ENCODE measurements at regions not wholly inside any gene's neighbourhood (a gene's known extent, or its start where the extent isn't known, plus 50 kb on each side); places are given as distances from the start of the nearest gene placed in this dataset.

GRCh38 chr12:3950714-3951320, 77.6 kb upstream of the PARP11 start:
- no peak for DNase-seq (ENCODE audit: low spot score)
- peaks cover 11 to 32% of the 10 kb centered on the region in 2 donors for H3K27me3 Mint-ChIP-seq
- H3K9me3 Mint-ChIP-seq, result no peaks in the 10 kb centered on the region
- peak overlapping the region in 1 of 2 donors; percentile 5 for H3K27ac Mint-ChIP-seq
- H3K4me1 Mint-ChIP-seq (ENCODE audit: low read depth in 2 of 2), result peaks cover 0 to 4% of the 10 kb centered on the region in 2 donors
- H3K4me3 Mint-ChIP-seq, result no peak overlapping the region
- ATAC-seq, result no peak
- H3K36me3 Mint-ChIP-seq, result no peaks in the 10 kb centered on the region

- DNase-seq (ENCODE audit: low spot score) (no peak), ATAC-seq (no peak)
- H3K4me1 Mint-ChIP-seq (ENCODE audit: low read depth in 2 of 2), result peaks cover 0 to 4% of the 10 kb centered on the region in 2 donors
- H3K27me3 Mint-ChIP-seq, result peaks cover 10 to 25% of the 10 kb centered on the region in 2 donors
- peak overlapping the region in 1 of 2 donors; percentile 13 for H3K27ac Mint-ChIP-seq
- H3K4me3 Mint-ChIP-seq, result no peak overlapping the region
- no peaks in the 10 kb centered on the region for H3K9me3 Mint-ChIP-seq
- no peaks in the 10 kb centered on the region for H3K36me3 Mint-ChIP-seq
Measured at GRCh38 chr12:3947781-3948180, 74.6 kb upstream of the PARP11 start.

GRCh38 chr12:3945671-3946070, 72.5 kb upstream of the PARP11 start:
- DNase-seq (ENCODE audit: low spot score) (no peak), ATAC-seq (no peak)
- H3K27ac Mint-ChIP-seq, result no peak overlapping the region
- no peaks in the 10 kb centered on the region for H3K36me3 Mint-ChIP-seq
- H3K4me3 Mint-ChIP-seq, result no peak overlapping the region
- H3K4me1 Mint-ChIP-seq (ENCODE audit: low read depth in 2 of 2), result peaks cover 0 to 4% of the 10 kb centered on the region in 2 donors
- H3K9me3 Mint-ChIP-seq, result no peaks in the 10 kb centered on the region
- peaks cover 5 to 25% of the 10 kb centered on the region in 2 donors for H3K27me3 Mint-ChIP-seq

- Mint-ChIP-seq H3K36me3 (no peaks in the 10 kb centered on the region), H3K27me3 (peaks cover 8 to 31% of the 10 kb centered on the region in 2 donors), H3K27ac (no peak overlapping the region), H3K9me3 (no peaks in the 10 kb centered on the region), H3K4me3 (no peak overlapping the region), H3K4me1 (ENCODE audit: low read depth in 2 of 2) (peaks cover 0 to 4% of the 10 kb centered on the region in 2 donors)
- no peak for DNase-seq (ENCODE audit: low spot score)
- no peak for ATAC-seq
Measured at GRCh38 chr12:3944620-3945019, 71.4 kb upstream of the PARP11 start.

- Mint-ChIP-seq H3K36me3 (no peaks in the 10 kb centered on the region), H3K27ac (no peak overlapping the region), H3K4me1 (ENCODE audit: low read depth in 2 of 2) (peaks cover 7 to 8% of the 10 kb centered on the region in 2 donors), H3K27me3 (peaks cover 16 to 34% of the 10 kb centered on the region in 2 donors), H3K9me3 (no peaks in the 10 kb centered on the region), H3K4me3 (no peak overlapping the region)
- DNase-seq (ENCODE audit: low spot score), result no peak
- no peak for ATAC-seq
Measured at GRCh38 chr12:3938042-3938544, 64.9 kb upstream of the PARP11 start.

- H3K9me3 Mint-ChIP-seq, result no peaks in the 10 kb centered on the region
- H3K36me3 Mint-ChIP-seq, result no peaks in the 10 kb centered on the region
- H3K4me3 Mint-ChIP-seq, result peak overlapping the region; percentile 9
- H3K27me3 Mint-ChIP-seq, result peaks cover 18 to 37% of the 10 kb centered on the region in 2 donors
- no peak overlapping the region for H3K27ac Mint-ChIP-seq
- DNase-seq (ENCODE audit: low spot score), result no peak
- no peak for ATAC-seq
- peaks cover 7 to 8% of the 10 kb centered on the region in 2 donors for H3K4me1 Mint-ChIP-seq (ENCODE audit: low read depth in 2 of 2)
Measured at GRCh38 chr12:3935078-3935477, 61.9 kb upstream of the PARP11 start.

GRCh38 chr12:3933819-3934192, 60.6 kb upstream of the PARP11 start:
- peaks cover 25 to 44% of the 10 kb centered on the region in 2 donors for H3K27me3 Mint-ChIP-seq
- no peaks in the 10 kb centered on the region for H3K36me3 Mint-ChIP-seq
- H3K27ac Mint-ChIP-seq, result peak overlapping the region in 1 of 2 donors; percentile 2
- no peak for ATAC-seq
- DNase-seq (ENCODE audit: low spot score), result no peak
- peaks cover 7 to 8% of the 10 kb centered on the region in 2 donors for H3K4me1 Mint-ChIP-seq (ENCODE audit: low read depth in 2 of 2)
- no peaks in the 10 kb centered on the region for H3K9me3 Mint-ChIP-seq
- H3K4me3 Mint-ChIP-seq, result no peak overlapping the region

GRCh38 chr12:3933074-3933818, 60.0 kb upstream of the PARP11 start:
- ATAC-seq, result no peak
- H3K36me3 Mint-ChIP-seq, result no peaks in the 10 kb centered on the region
- peaks cover 26 to 50% of the 10 kb centered on the region in 2 donors for H3K27me3 Mint-ChIP-seq
- no peak for DNase-seq (ENCODE audit: low spot score)
- no peaks in the 10 kb centered on the region for H3K9me3 Mint-ChIP-seq
- H3K4me3 Mint-ChIP-seq, result no peak overlapping the region
- peaks cover 7 to 8% of the 10 kb centered on the region in 2 donors for H3K4me1 Mint-ChIP-seq (ENCODE audit: low read depth in 2 of 2)
- no peak overlapping the region for H3K27ac Mint-ChIP-seq

GRCh38 chr12:3931776-3932175, 58.6 kb upstream of the PARP11 start:
- no peak for DNase-seq (ENCODE audit: low spot score)

GRCh38 chr12:3931206-3931605, 58.0 kb upstream of the PARP11 start:
- no peak overlapping the region for H3K27ac Mint-ChIP-seq
- H3K9me3 Mint-ChIP-seq, result no peaks in the 10 kb centered on the region
- no peaks in the 10 kb centered on the region for H3K36me3 Mint-ChIP-seq
- ATAC-seq (no peak), DNase-seq (ENCODE audit: low spot score) (no peak)
- H3K4me3 Mint-ChIP-seq, result no peak overlapping the region
- H3K27me3 Mint-ChIP-seq, result peaks cover 33 to 64% of the 10 kb centered on the region in 2 donors
- H3K4me1 Mint-ChIP-seq (ENCODE audit: low read depth in 2 of 2), result peaks cover 7 to 8% of the 10 kb centered on the region in 2 donors

More at GRCh38 chr12:3931776-3932175, 58.6 kb upstream of the PARP11 start:
- H3K9me3 Mint-ChIP-seq, result no peaks in the 10 kb centered on the region
- ATAC-seq, result no peak
- H3K4me1 Mint-ChIP-seq (ENCODE audit: low read depth in 2 of 2), result peaks cover 7 to 8% of the 10 kb centered on the region in 2 donors
- H3K27ac Mint-ChIP-seq, result no peak overlapping the region
- no peak overlapping the region for H3K4me3 Mint-ChIP-seq
- H3K27me3 Mint-ChIP-seq, result peaks cover 31 to 59% of the 10 kb centered on the region in 2 donors
- H3K36me3 Mint-ChIP-seq, result no peaks in the 10 kb centered on the region

GRCh38 chr12:3929875-3930615, 56.8 kb upstream of the PARP11 start:
- Mint-ChIP-seq H3K36me3 (no peaks in the 10 kb centered on the region), H3K27ac (no peak overlapping the region), H3K4me1 (ENCODE audit: low read depth in 2 of 2) (peaks cover 5% of the 10 kb centered on the region in 2 donors), H3K4me3 (no peak overlapping the region), H3K27me3 (peaks cover 31 to 64% of the 10 kb centered on the region in 2 donors), H3K9me3 (no peaks in the 10 kb centered on the region)
- ATAC-seq, result peak in 1 of 2 donors; percentile 34
- DNase-seq (ENCODE audit: low spot score), result no peak

GRCh38 chr12:3928538-3929184, 55.5 kb upstream of the PARP11 start:
- H3K27ac Mint-ChIP-seq, result no peak overlapping the region
- H3K27me3 Mint-ChIP-seq, result peaks cover 28 to 56% of the 10 kb centered on the region in 2 donors
- DNase-seq (ENCODE audit: low spot score) (no peak), ATAC-seq (no peak)
- no peaks in the 10 kb centered on the region for H3K36me3 Mint-ChIP-seq
- H3K4me3 Mint-ChIP-seq, result no peak overlapping the region
- no peaks in the 10 kb centered on the region for H3K4me1 Mint-ChIP-seq (ENCODE audit: low read depth in 2 of 2)
- H3K9me3 Mint-ChIP-seq, result no peaks in the 10 kb centered on the region

GRCh38 chr12:3925621-3926020, 52.4 kb upstream of the PARP11 start:
- ATAC-seq (no peak), DNase-seq (ENCODE audit: low spot score) (no peak)
- Mint-ChIP-seq H3K4me3 (no peak overlapping the region), H3K36me3 (no peaks in the 10 kb centered on the region), H3K4me1 (ENCODE audit: low read depth in 2 of 2) (no peaks in the 10 kb centered on the region), H3K27ac (no peak overlapping the region), H3K27me3 (peaks cover 30 to 57% of the 10 kb centered on the region in 2 donors), H3K9me3 (no peaks in the 10 kb centered on the region)

All from natural killer cell treated with Interleukin-12 subunit alpha and Interleukin-12 subunit beta and Interleukin-15 and Interleukin-18, amount 100 ng/mL, for 72 hours (primary cell).